ENCODE measurements at regions not wholly inside any gene's neighbourhood (a gene's known extent, or its start where the extent isn't known, plus 50 kb on each side); places are given as distances from the start of the nearest gene placed in this dataset.

GRCh38 chr16:13858873-13859580 is 60.9 kb upstream of the ERCC4 start:
- ATAC-seq, result no peak
- no peak overlapping the region for H3K4me3 ChIP-seq (replicated peaks in 1 of 2; ENCODE audit: low read depth in 1 of 2, low read length in 2 of 2)
- BruUV-seq (replicated peaks), result no TSS peak
- H3K9ac ChIP-seq (ENCODE audit: low read length), result no peak overlapping the region
- no peaks in the 10 kb centered on the region for H3K9me2 ChIP-seq (ENCODE audit: insufficient read depth)
- CTCF ChIA-PET, result interaction anchor here (1.0 kb wide), 1 partner anchor 61 kb away, joined by 4 read pairs; the partner anchor contains the start of gene ERCC4
- no peak overlapping the region for H2AFZ ChIP-seq (ENCODE audit: low read depth, low read length, poor library complexity, severe bottlenecking)
- no peaks in the 10 kb centered on the region for H4K20me1 ChIP-seq (ENCODE audit: insufficient read depth)
- POLR2A ChIA-PET, result no interaction called here
- no peak overlapping the region for H3K4me2 ChIP-seq (ENCODE audit: low read length)
- no peaks in the 10 kb centered on the region for H3K36me3 ChIP-seq (ENCODE audit: control insufficient read depth in 1 of 2, insufficient read depth in 2 of 2, low read length in 2 of 2)
- RAD21 ChIA-PET (ENCODE audit: low non-redundant PET in 1 of 2, low total read pairs in 2 of 2, uncharacterized antibody in 2 of 2, unreplicated experiment in 2 of 2), result no interaction called here
- peaks cover 26% of the 10 kb centered on the region; the same call in 1 of the 2 replicates for H3K27me3 ChIP-seq (ENCODE audit: insufficient read depth, low read length)
- no peaks in the 10 kb centered on the region for H3K79me2 ChIP-seq (ENCODE audit: insufficient read depth, low read length)
- no peaks in the 10 kb centered on the region for H3K4me1 ChIP-seq (ENCODE audit: control insufficient read depth in 1 of 2, insufficient read depth in 2 of 2, low read length in 2 of 2)
- no peaks in the 10 kb centered on the region for H3K9me3 ChIP-seq (ENCODE audit: control insufficient read depth in 1 of 2, insufficient read depth in 1 of 2, low read depth in 1 of 2, low read length in 2 of 2)
- intact Hi-C loops (cut with micrococcal nuclease), result no loop called here
- TF ChIP-seq CTCF (IDR thresholded peaks at IDR 0.05 in 2 of 3, conservative IDR thresholded peaks at IDR 0.05 in 1 of 3; ENCODE audit: borderline replicate concordance in 1 of 3, insufficient read depth in 1 of 3, low read depth in 2 of 3, low read length in 2 of 3) (no peak), EZH2 (IDR thresholded peaks at IDR 0.05) (no peak), ATF3 (IDR thresholded peaks at IDR 0.05) (no peak), REST (IDR thresholded peaks at IDR 0.05; ENCODE audit: low read depth) (no peak), TCF7L2 (IDR thresholded peaks at IDR 0.05; ENCODE audit: borderline replicate concordance, extremely low read depth, insufficient read depth, insufficient read length) (no peak), CBX3 (IDR thresholded peaks at IDR 0.05; ENCODE audit: low read depth) (no peak), POLR2A (IDR thresholded peaks at IDR 0.05; ENCODE audit: borderline replicate concordance, extremely low read depth, insufficient read depth, insufficient read length) (no peak)
- no peak overlapping the region for H3K27ac ChIP-seq (ENCODE audit: low read depth, low read length)
- no peak for DNase-seq (ENCODE audit: low read depth, low spot score)
